BLaER1 (cell line): ENCODE measurements at regions not wholly inside any gene's neighbourhood (a gene's known extent, or its start where the extent isn't known, plus 50 kb on each side); places are given as distances from the start of the nearest gene placed in this dataset.

Experiments used
- H3K27ac ChIP-seq: shearing (Covaris generic); formaldehyde crosslinking; 2 replicates; pipeline ENCODE4 v1.8.1; 2022
- H3K27me3 ChIP-seq: shearing (Covaris generic); formaldehyde crosslinking; 2 replicates; pipeline ENCODE4 v1.8.1; 2022
- H3K36me3 ChIP-seq: shearing (Covaris generic); formaldehyde crosslinking; 2 replicates; pipeline ENCODE4 v1.8.1; 2022
- H3K4me1 ChIP-seq: shearing (Covaris generic); formaldehyde crosslinking; 2 replicates; pipeline ENCODE4 v1.8.1; 2022
- H3K4me2 ChIP-seq: shearing (Covaris generic); formaldehyde crosslinking; 2 replicates; pipeline ENCODE4 v1.8.1; 2022
- H3K4me3 ChIP-seq: shearing (Covaris generic); formaldehyde crosslinking; 2 replicates; pipeline ENCODE4 v1.8.1; 2022
- H3K9ac ChIP-seq: shearing (Covaris generic); formaldehyde crosslinking; 2 replicates; pipeline ENCODE4 v1.8.1; 2022
- H3K9me3 ChIP-seq: shearing (Covaris generic); formaldehyde crosslinking; 2 replicates; pipeline ENCODE4 v1.8.1; 2022
- H4K20me1 ChIP-seq: shearing (Covaris generic); formaldehyde crosslinking; 2 replicates; pipeline ENCODE4 v1.8.1; 2022
- Cebpa-rat ChIP-seq: shearing (Covaris generic); IDR thresholded peaks from 2 replicates; pipeline ENCODE4 v1.8.1; 2022

DNA sequence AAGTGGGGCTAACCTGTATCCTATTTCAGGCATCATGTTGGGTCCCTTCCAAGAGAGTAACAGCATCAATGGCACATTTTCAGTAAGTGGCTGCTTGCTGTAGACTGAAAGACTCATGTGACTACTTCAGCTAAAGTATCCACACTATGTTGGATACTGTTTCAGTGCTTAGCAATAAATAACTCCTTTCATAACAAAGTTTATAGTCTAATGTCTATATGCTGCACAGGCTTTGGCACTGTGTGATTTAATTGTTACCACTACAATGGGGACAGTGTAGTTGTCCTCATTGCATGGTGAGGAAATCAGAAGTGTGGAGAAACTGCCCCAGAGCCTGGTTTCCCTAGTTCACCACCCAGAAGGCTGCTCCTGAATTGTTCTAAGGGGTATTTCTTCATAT, 318.0 kb upstream of the PTCHD4 start:
- H3K9me3 ChIP-seq = no peaks in the 10 kb centered on the region
- H3K27me3 ChIP-seq = no peaks in the 10 kb centered on the region
- no peaks in the 10 kb centered on the region for H3K36me3 ChIP-seq
- no peak overlapping the region for H3K4me2 ChIP-seq
- H4K20me1 ChIP-seq = no peaks in the 10 kb centered on the region
- no peak overlapping the region for H3K9ac ChIP-seq
- no peaks in the 10 kb centered on the region for H3K4me1 ChIP-seq
- no peak overlapping the region for H3K4me3 ChIP-seq
- TF ChIP-seq Cebpa-rat = no peak
- H3K27ac ChIP-seq = no peak overlapping the region

DNA sequence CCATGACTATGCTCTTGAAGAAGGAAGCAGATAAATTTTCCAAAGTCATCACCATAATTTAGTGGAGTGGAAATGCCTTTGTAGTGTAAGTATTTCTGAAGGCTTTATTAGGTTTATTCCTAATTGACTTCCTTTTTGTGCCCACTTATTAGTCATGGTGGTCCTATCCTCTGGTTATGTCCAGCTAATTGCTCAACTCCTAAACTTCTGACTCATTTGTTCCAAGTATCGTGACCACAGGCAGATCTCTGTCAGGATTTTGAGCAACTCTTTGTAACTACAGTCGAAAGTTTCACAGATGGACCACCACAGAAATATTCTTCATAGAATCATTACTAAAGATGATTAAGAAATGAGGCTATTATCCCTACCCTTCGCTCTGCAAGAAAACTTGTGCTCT, 315.6 kb upstream of the PTCHD4 start:
- Histone ChIP-seq H4K20me1 (no peaks in the 10 kb centered on the region), H3K4me2 (no peak overlapping the region), H3K4me1 (no peaks in the 10 kb centered on the region), H3K27me3 (no peaks in the 10 kb centered on the region), H3K4me3 (no peak overlapping the region), H3K9ac (no peak overlapping the region), H3K27ac (no peak overlapping the region), H3K9me3 (peaks cover 9% of the 10 kb centered on the region), H3K36me3 (no peaks in the 10 kb centered on the region)
- no peak for TF ChIP-seq Cebpa-rat

DNA sequence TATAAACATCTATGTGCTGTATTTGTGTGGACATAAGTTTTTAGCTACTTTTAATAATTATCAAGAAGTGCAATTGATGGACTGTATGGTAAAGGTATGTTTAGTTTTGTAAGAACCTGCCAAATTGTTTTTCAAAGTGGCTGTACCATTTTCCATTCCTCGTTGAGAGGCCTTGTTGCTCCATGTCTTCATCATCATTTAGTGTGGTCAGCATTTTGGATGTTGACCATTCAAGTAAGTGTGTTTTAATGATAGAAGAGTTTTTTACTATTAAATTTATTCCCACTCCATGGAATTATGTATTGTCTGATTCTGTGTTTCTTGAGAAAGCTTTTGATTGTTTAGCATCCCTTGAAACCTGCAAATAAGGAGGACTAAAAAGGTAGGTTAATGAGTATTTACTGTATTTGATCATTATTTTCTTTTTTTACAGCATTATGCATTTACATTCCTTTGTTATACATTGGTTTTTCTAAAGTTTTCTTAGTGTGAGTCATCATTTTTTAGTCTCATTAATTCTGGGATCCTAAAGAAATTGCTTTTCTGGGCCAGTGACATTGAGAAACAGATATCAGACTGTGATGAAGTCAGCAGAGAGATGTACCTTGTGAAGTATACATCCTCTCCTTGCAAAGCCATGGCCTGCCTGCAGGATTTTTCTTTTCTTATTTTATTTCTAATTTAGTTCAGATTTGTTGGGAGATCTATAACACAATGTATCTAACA, 312.8 kb upstream of the PTCHD4 start:
- TF ChIP-seq Cebpa-rat = no peak
- no peaks in the 10 kb centered on the region for H4K20me1 ChIP-seq
- H3K4me1 ChIP-seq = no peaks in the 10 kb centered on the region
- H3K9me3 ChIP-seq = peaks cover 9% of the 10 kb centered on the region
- H3K27me3 ChIP-seq = no peaks in the 10 kb centered on the region
- no peak overlapping the region for H3K27ac ChIP-seq
- H3K4me2 ChIP-seq = no peak overlapping the region
- H3K4me3 ChIP-seq = no peak overlapping the region
- no peak overlapping the region for H3K9ac ChIP-seq
- no peaks in the 10 kb centered on the region for H3K36me3 ChIP-seq

DNA sequence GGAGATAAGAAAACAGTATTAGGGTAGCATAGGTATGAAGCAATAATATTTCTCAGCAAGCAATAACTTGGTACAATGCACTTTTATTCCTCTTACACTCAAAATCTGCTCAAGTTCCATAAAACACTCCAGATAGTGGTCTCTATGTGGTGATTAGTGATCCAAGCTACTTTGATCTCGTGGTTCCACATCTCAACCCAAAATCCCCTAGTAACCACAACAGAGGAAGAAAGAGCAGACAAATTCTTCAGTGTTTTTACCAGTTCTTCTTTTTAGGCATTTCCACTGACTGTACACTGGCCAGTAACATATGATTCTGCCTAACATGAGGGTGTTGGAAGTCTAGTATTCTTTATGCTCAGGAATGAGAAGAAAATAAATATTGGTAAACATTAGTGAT, 309.0 kb upstream of the PTCHD4 start:
- TF ChIP-seq Cebpa-rat = no peak
- H3K27ac ChIP-seq = no peak overlapping the region
- H3K4me3 ChIP-seq = no peak overlapping the region
- H3K36me3 ChIP-seq = no peaks in the 10 kb centered on the region
- no peaks in the 10 kb centered on the region for H3K4me1 ChIP-seq
- H3K9me3 ChIP-seq = peaks cover 9% of the 10 kb centered on the region
- no peaks in the 10 kb centered on the region for H3K27me3 ChIP-seq
- H4K20me1 ChIP-seq = no peaks in the 10 kb centered on the region
- no peak overlapping the region for H3K4me2 ChIP-seq
- H3K9ac ChIP-seq = no peak overlapping the region

DNA sequence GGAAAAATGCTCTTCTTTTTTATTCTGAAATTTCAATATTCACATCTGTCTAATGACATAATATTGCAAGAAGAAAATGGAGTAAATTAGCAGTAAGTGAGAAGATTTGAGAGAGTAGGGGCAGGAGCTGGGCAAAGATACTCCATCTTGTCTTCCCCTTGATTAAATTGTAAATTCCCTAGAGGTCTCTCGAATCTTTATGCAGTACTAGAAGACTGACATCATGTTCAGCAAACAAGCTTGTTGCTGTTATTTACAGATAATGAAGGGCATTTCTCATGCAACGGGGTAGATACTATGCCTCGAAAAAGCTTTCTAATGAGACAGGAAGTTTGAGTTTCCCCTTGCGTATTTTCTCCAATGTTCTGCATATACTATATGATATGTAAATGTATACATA, 306.9 kb upstream of the PTCHD4 start:
- TF ChIP-seq Cebpa-rat = no peak

DNA sequence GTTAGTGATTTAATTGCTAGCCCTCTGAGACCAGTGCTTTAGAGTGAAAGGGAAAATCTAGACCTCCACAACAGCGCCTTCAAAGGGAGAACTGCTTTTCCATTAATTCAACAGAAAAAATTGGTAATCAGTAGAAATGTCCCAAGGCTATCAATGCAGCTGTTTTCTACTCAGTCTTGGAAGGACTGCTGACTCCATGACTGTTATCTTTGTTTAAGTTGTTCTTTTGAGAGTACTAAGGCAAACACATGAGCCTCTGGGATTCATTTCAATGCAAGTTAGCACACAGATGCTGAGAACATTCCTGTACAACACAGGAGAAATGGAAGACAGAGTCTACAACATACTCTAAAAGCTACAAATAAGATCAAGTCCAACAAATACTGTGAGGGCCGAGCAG, 301.7 kb upstream of the PTCHD4 start:
- no peak overlapping the region for H3K27ac ChIP-seq
- no peak overlapping the region for H3K4me2 ChIP-seq
- no peaks in the 10 kb centered on the region for H4K20me1 ChIP-seq
- no peak overlapping the region for H3K9ac ChIP-seq
- H3K36me3 ChIP-seq = no peaks in the 10 kb centered on the region
- H3K4me3 ChIP-seq = no peak overlapping the region
- no peaks in the 10 kb centered on the region for H3K27me3 ChIP-seq
- no peaks in the 10 kb centered on the region for H3K9me3 ChIP-seq
- no peaks in the 10 kb centered on the region for H3K4me1 ChIP-seq
- no peak for TF ChIP-seq Cebpa-rat

More for the DNA sequence above, 306.9 kb upstream of the PTCHD4 start:
- H3K4me3 ChIP-seq = no peak overlapping the region
- no peak overlapping the region for H3K27ac ChIP-seq
- H3K27me3 ChIP-seq = no peaks in the 10 kb centered on the region
- no peaks in the 10 kb centered on the region for H3K4me1 ChIP-seq
- no peak overlapping the region for H3K4me2 ChIP-seq
- H3K9ac ChIP-seq = no peak overlapping the region
- H3K36me3 ChIP-seq = no peaks in the 10 kb centered on the region
- H4K20me1 ChIP-seq = no peaks in the 10 kb centered on the region
- peaks cover 8% of the 10 kb centered on the region for H3K9me3 ChIP-seq

DNA sequence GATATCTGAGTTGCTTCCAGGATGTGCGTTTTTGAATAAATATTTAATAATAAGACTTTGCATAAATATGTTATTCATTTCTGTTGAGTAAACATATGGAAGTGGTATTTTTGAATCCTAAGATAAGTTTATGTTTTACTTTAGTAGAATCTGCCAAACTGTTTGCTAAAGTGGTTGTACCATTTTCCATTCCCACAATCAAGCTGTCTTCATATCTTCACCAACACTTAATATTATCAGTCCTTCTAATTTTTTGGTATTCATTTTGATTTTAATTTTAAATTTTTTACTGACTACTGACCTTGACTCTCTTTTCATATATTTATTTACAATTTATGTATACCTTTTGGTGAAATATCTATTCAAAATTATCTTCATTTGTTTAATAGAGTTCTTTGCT, 293.9 kb upstream of the PTCHD4 start:
- H4K20me1 ChIP-seq = no peaks in the 10 kb centered on the region
- no peaks in the 10 kb centered on the region for H3K36me3 ChIP-seq
- peaks cover 5% of the 10 kb centered on the region; the same call in 1 of the 2 replicates for H3K9me3 ChIP-seq
- no peak for TF ChIP-seq Cebpa-rat
- no peaks in the 10 kb centered on the region for H3K4me1 ChIP-seq
- no peaks in the 10 kb centered on the region for H3K27me3 ChIP-seq
- H3K4me3 ChIP-seq = no peak overlapping the region
- H3K27ac ChIP-seq = no peak overlapping the region
- H3K9ac ChIP-seq = no peak overlapping the region
- H3K4me2 ChIP-seq = no peak overlapping the region

DNA sequence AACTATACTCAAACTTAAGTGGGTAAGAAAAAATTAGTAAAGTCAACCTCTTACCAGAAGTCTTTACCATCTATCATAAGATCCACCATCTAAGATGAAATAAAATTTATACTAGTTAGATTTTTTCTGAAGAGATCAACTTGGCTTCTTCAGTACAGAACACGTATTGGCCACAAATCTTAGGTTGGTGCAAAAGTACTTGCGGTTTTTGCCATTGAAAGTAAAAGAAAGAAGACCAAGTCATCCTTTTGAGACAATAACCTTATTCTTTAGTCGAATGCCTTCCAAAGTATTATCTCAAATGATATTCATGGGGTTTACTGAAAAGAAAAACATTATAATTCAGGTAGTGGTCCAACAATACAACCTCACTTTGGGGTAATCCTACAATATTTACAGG, 292.6 kb upstream of the PTCHD4 start:
- H3K9me3 ChIP-seq = peaks cover 5% of the 10 kb centered on the region; the same call in 1 of the 2 replicates
- no peaks in the 10 kb centered on the region for H3K36me3 ChIP-seq
- no peaks in the 10 kb centered on the region for H4K20me1 ChIP-seq
- no peak overlapping the region for H3K4me2 ChIP-seq
- no peak for TF ChIP-seq Cebpa-rat
- no peak overlapping the region for H3K27ac ChIP-seq
- no peaks in the 10 kb centered on the region for H3K4me1 ChIP-seq
- H3K27me3 ChIP-seq = no peaks in the 10 kb centered on the region
- H3K9ac ChIP-seq = no peak overlapping the region
- H3K4me3 ChIP-seq = no peak overlapping the region

DNA sequence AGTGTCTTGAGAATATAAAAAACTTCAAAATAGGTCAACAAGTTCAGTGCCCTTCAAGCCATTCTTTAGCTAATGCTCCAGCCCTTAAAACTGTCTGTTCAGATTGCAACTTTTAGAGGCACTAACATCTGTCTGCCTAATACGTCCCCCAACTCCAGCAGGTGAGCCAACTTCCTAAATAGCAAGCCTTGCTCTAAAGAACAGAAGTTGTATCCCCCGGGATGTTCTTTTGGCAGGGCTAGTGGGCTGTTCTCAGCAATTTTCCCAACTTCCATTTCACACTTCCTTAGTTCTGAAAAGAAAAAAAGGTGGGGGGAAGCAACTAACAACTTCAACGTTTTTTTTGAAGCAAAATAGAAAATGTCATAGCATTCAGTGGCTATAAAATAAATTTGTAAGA, 290.0 kb upstream of the PTCHD4 start:
- Histone ChIP-seq H3K36me3 (no peaks in the 10 kb centered on the region), H3K27me3 (no peaks in the 10 kb centered on the region), H3K27ac (no peak overlapping the region), H3K9me3 (peaks cover 5% of the 10 kb centered on the region; the same call in 1 of the 2 replicates), H3K9ac (no peak overlapping the region), H3K4me2 (no peak overlapping the region), H4K20me1 (no peaks in the 10 kb centered on the region), H3K4me3 (no peak overlapping the region), H3K4me1 (no peaks in the 10 kb centered on the region)
- no peak for TF ChIP-seq Cebpa-rat

DNA sequence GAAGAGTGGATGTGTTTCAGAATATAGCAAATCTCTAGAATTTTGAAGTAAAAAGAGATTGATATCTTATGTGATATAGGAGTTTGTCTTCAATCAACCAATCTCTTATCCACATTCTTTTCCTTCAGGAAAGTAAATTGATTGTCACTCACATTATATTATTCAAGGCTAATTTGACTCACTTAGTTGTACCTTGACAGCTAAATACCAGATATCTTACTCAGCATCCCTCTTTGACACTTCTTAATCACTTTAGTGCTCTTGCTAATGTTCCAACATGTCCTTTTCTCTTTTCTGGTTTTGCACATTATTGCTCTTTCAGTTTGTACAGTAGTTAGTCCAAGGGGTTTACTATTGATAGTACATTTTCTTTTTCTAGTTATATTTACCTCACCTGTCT, 286.9 kb upstream of the PTCHD4 start:
- H3K4me1 ChIP-seq = no peaks in the 10 kb centered on the region
- H3K9me3 ChIP-seq = no peaks in the 10 kb centered on the region
- no peaks in the 10 kb centered on the region for H4K20me1 ChIP-seq
- no peak overlapping the region for H3K27ac ChIP-seq
- no peak overlapping the region for H3K4me2 ChIP-seq
- H3K36me3 ChIP-seq = no peaks in the 10 kb centered on the region
- no peak overlapping the region for H3K4me3 ChIP-seq
- no peak overlapping the region for H3K9ac ChIP-seq
- H3K27me3 ChIP-seq = no peaks in the 10 kb centered on the region
- TF ChIP-seq Cebpa-rat = no peak
